HCEC 1CT (cell line): ENCODE measurements at regions not wholly inside any gene's neighbourhood (a gene's known extent, or its start where the extent isn't known, plus 50 kb on each side); places are given as distances from the start of the nearest gene placed in this dataset.
"Not testable (repeated sequence)": the region's sequence is repeated elsewhere in the genome, so short reads cannot be mapped to it uniquely, and the experiment has no call there.

Experiments
- DNase-seq: peaks from one replicate; pipeline ENCODE4 v3.0.0-alpha.2; 2017

GRCh38 chr9:31490551-31491106 is 893.8 kb upstream of the ACO1 start:
- no peak for DNase-seq

GRCh38 chr9:31492229-31492628 is 892.2 kb upstream of the ACO1 start:
- no peak for DNase-seq

GRCh38 chr9:31500422-31500821 is 884.0 kb upstream of the ACO1 start:
- DNase-seq = no peak

- DNase-seq = no peak
These were observed 865.4 kb upstream of the ACO1 start for GRCh38 chr9:31519011-31519410.

- DNase-seq = no peak
These were observed 865.0 kb upstream of the ACO1 start for GRCh38 chr9:31519424-31519823.

GRCh38 chr9:31519826-31520225 is 864.6 kb upstream of the ACO1 start:
- DNase-seq = no peak

GRCh38 chr9:31520301-31521085 is 864.0 kb upstream of the ACO1 start:
- no peak for DNase-seq

GRCh38 chr9:31535651-31536050 is 848.8 kb upstream of the ACO1 start:
- DNase-seq = no peak

GRCh38 chr9:31536471-31536870 is 848.0 kb upstream of the ACO1 start:
- DNase-seq = no peak

GRCh38 chr9:31541721-31542281 is 842.6 kb upstream of the ACO1 start:
- no peak for DNase-seq

- DNase-seq = no peak
These were observed 841.9 kb upstream of the ACO1 start for GRCh38 chr9:31542384-31543055.

- no peak for DNase-seq
These were observed 829.5 kb upstream of the ACO1 start for GRCh38 chr9:31554941-31555340.

GRCh38 chr9:31556667-31557463 is 827.6 kb upstream of the ACO1 start:
- DNase-seq = no peak

GRCh38 chr9:31572190-31572589 is 812.3 kb upstream of the ACO1 start:
- DNase-seq = not testable (repeated sequence)

GRCh38 chr9:31573561-31573960 is 810.9 kb upstream of the ACO1 start:
- no peak for DNase-seq

GRCh38 chr9:31574006-31574765 is 810.3 kb upstream of the ACO1 start:
- DNase-seq = no peak

GRCh38 chr9:31582071-31582470 is 802.4 kb upstream of the ACO1 start:
- no peak for DNase-seq

- DNase-seq = no peak
These were observed 801.9 kb upstream of the ACO1 start for GRCh38 chr9:31582561-31582960.

GRCh38 chr9:31585158-31585557 is 799.3 kb upstream of the ACO1 start:
- no peak for DNase-seq

GRCh38 chr9:31587146-31587545 is 797.3 kb upstream of the ACO1 start:
- no peak for DNase-seq

GRCh38 chr9:31588006-31588405 is 796.4 kb upstream of the ACO1 start:
- DNase-seq = no peak

- no peak for DNase-seq
These were observed 795.7 kb upstream of the ACO1 start for GRCh38 chr9:31588756-31589155.
